ACC112 (cell line): ENCODE measurements at regions not wholly inside any gene's neighbourhood (a gene's known extent, or its start where the extent isn't known, plus 50 kb on each side); places are given as distances from the start of the nearest gene placed in this dataset.
A peak's percentile ranks its signal among the peaks of the same experiment; 100 is the strongest.

ENCODE experiments used
- H2AFZ ChIP-seq: fragments of 200-600 bp; sonication (generic); one replicate; pipeline ENCODE4 v1.6.0; 2017; ENCODE audit warnings: antibody characterized with exemption, low read length; ENCODE audit not compliant: unreplicated experiment
- H3K27ac ChIP-seq: fragments of 200-600 bp; sonication (generic); 2 replicates; pipeline ENCODE4 v1.5.1; 2014; ENCODE audit warnings: low read depth, mild to moderate bottlenecking, antibody characterized with exemption, low read length, moderate library complexity
- H3K27me3 ChIP-seq: fragments of 200-600 bp; sonication (generic); 2 replicates; pipeline ENCODE4 v1.6.1; 2014; ENCODE audit warnings: mild to moderate bottlenecking, antibody characterized with exemption, low read length, moderate library complexity, mixed read lengths; ENCODE audit not compliant: insufficient read depth
- H3K36me3 ChIP-seq: fragments of 200-600 bp; sonication (generic); 2 replicates; pipeline ENCODE4 v1.6.1; 2016; ENCODE audit warnings: mild to moderate bottlenecking, antibody characterized with exemption, low read length, moderate library complexity, mixed read lengths; ENCODE audit not compliant: insufficient read depth
- H3K4me1 ChIP-seq: fragments of 200-600 bp; sonication (generic); one replicate; pipeline ENCODE4 v1.6.1; 2016; ENCODE audit warnings: low read length, mixed read lengths; ENCODE audit not compliant: insufficient read depth, unreplicated experiment, control insufficient read depth
- H3K4me3 ChIP-seq: fragments of 200-600 bp; sonication (generic); 2 replicates; pipeline ENCODE4 v1.5.1; 2014; ENCODE audit warnings: mild to moderate bottlenecking, low read depth, low read length
- H3K79me2 ChIP-seq: fragments of 200-600 bp; sonication (generic); one replicate; pipeline ENCODE4 v1.6.0; 2016; ENCODE audit warnings: low read length; ENCODE audit not compliant: control insufficient read depth, unreplicated experiment, insufficient read depth

DNA sequence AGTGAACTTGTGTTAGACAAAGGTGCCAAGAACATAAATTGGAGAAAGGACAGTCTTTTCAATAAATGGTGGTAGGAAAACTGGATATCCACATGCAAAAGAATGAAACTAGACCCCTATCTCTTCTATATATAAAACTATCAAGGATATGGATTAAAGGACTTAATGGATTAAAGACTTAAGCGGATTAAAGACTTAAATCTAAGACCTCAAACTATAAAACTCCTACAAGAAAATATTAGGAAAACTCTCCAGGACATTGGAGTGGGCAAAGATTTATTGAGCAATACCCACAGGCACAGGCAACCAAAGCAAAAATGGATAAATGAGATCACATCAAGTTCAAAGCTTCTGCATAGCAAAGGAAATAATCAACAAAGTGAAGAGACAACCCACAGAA is 242.9 kb upstream of the MEOX2 start:
- Histone ChIP-seq H3K27ac (no peak overlapping the region), H2AFZ (no peak overlapping the region), H3K36me3 (no peaks in the 10 kb centered on the region), H3K4me1 (no peaks in the 10 kb centered on the region), H3K27me3 (no peaks in the 10 kb centered on the region), H3K79me2 (no peaks in the 10 kb centered on the region), H3K4me3 (no peak overlapping the region)

- H3K27me3 ChIP-seq = no peaks in the 10 kb centered on the region
- no peak overlapping the region for H2AFZ ChIP-seq
- no peaks in the 10 kb centered on the region for H3K79me2 ChIP-seq
- H3K4me3 ChIP-seq = no peak overlapping the region
- H3K36me3 ChIP-seq = no peaks in the 10 kb centered on the region
- peaks cover 7% of the 10 kb centered on the region for H3K4me1 ChIP-seq
- no peak overlapping the region for H3K27ac ChIP-seq
Observed at GRCh38 chr7:15925608-15926007, 239.1 kb upstream of the MEOX2 start.

DNA sequence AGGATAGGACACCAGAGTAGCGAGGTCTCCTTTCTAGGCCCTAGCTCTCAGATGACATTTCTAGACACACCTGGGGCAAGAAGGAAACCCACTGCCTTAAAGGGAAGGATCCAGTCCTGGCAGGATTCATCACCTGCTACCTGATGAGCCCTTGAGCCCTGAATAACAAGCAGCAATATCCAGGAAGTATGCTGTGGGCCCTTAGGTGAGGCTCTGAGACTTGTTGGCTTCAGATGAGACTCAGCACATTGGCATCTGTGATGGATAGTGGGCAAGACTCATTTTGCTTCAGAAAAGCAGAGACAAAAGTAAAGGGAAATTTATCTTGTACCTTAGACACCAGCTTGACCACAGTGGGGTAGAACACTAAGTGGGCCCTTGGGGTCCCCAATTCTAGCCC is 238.4 kb upstream of the MEOX2 start:
- H3K4me1 ChIP-seq = peaks cover 7% of the 10 kb centered on the region
- no peak overlapping the region for H3K27ac ChIP-seq
- no peaks in the 10 kb centered on the region for H3K36me3 ChIP-seq
- no peaks in the 10 kb centered on the region for H3K27me3 ChIP-seq
- no peak overlapping the region for H2AFZ ChIP-seq
- no peak overlapping the region for H3K4me3 ChIP-seq
- no peaks in the 10 kb centered on the region for H3K79me2 ChIP-seq

- no peaks in the 10 kb centered on the region for H3K79me2 ChIP-seq
- H3K27me3 ChIP-seq = no peaks in the 10 kb centered on the region
- no peak overlapping the region for H2AFZ ChIP-seq
- no peak overlapping the region for H3K4me3 ChIP-seq
- H3K27ac ChIP-seq = peak overlapping the region; percentile 31; the same call in 1 of the 2 replicates
- peaks cover 10% of the 10 kb centered on the region for H3K4me1 ChIP-seq
- H3K36me3 ChIP-seq = 0 out of 2 replicates have a peak, but pooled peaks cover 2% of the 10 kb centered on the region
Observed at GRCh38 chr7:15922002-15922401, 235.5 kb upstream of the MEOX2 start.

GRCh38 chr7:15921576-15921975 is 235.1 kb upstream of the MEOX2 start:
- peak overlapping the region; percentile 64 for H2AFZ ChIP-seq
- peaks cover 14% of the 10 kb centered on the region for H3K4me1 ChIP-seq
- 0 out of 2 replicates have a peak, but pooled peaks cover 2% of the 10 kb centered on the region for H3K36me3 ChIP-seq
- H3K27me3 ChIP-seq = no peaks in the 10 kb centered on the region
- H3K4me3 ChIP-seq = peak overlapping the region; percentile 66
- H3K79me2 ChIP-seq = no peaks in the 10 kb centered on the region
- peak overlapping the region; percentile 70 for H3K27ac ChIP-seq

DNA sequence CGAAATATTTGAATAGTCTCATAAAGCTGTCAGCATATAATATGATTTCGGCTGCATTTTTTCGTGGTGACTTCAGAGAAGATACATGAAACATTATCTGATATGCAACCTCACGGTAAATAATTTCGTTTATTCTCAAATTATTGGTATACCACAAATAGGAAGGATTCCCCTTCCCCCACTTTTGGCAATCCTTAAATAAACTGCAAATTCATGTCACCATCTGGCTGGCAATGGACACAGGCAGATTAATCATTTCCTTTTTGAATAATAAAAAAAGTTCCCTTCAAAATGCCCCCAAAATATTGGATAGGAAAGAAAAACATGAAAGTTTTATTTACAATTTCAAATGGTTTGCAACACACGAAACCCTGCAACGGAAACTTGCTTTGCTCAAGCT is 234.5 kb upstream of the MEOX2 start:
- Histone ChIP-seq H2AFZ (no peak overlapping the region), H3K27ac (peak overlapping the region; percentile 70), H3K4me1 (peaks cover 20% of the 10 kb centered on the region), H3K79me2 (no peaks in the 10 kb centered on the region), H3K36me3 (0 out of 2 replicates have a peak, but pooled peaks cover 2% of the 10 kb centered on the region), H3K27me3 (no peaks in the 10 kb centered on the region), H3K4me3 (peak overlapping the region; percentile 66)

GRCh38 chr7:15916681-15917380 is 230.3 kb upstream of the MEOX2 start:
- H3K36me3 ChIP-seq = 0 out of 2 replicates have a peak, but pooled peaks cover 2% of the 10 kb centered on the region
- H2AFZ ChIP-seq = peak overlapping the region; percentile 73
- no peaks in the 10 kb centered on the region for H3K27me3 ChIP-seq
- peaks cover 18% of the 10 kb centered on the region for H3K4me1 ChIP-seq
- peak overlapping the region; percentile 37 for H3K27ac ChIP-seq
- peak overlapping the region; percentile 69 for H3K4me3 ChIP-seq
- H3K79me2 ChIP-seq = no peaks in the 10 kb centered on the region

DNA sequence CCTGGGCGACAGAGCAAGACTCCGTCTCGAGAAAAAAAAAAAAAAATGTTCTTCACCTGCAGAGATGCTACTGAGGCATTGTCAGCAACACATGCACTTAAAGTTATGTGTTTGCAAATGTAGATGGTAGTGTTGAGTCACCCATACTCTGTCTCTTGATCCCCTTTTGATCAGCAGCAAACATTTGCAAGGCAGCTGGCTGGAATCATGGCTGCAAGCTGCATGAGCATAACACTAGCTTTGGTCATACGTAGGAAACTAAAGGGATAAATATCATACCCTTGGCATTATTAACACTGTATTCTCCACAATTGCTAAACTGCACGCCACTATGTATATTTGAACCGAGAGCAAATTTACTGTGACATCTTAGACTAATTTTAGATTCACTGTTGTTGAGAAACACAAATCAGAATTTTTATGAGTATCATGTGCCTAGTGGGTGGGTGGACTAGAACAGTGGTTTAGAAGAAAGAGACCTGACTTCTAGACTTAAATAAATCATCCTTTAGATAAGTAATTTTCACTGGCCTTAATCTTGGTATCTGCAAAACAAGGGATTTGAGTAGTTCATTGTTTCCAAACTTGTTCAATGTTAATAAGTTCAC is 229.3 kb upstream of the MEOX2 start:
- H2AFZ ChIP-seq = peak overlapping the region; percentile 73
- H3K27me3 ChIP-seq = no peaks in the 10 kb centered on the region
- H3K27ac ChIP-seq = no peak overlapping the region
- H3K36me3 ChIP-seq = 0 out of 2 replicates have a peak, but pooled peaks cover 2% of the 10 kb centered on the region
- peaks cover 16% of the 10 kb centered on the region for H3K4me1 ChIP-seq
- no peak overlapping the region for H3K4me3 ChIP-seq
- H3K79me2 ChIP-seq = no peaks in the 10 kb centered on the region

- Histone ChIP-seq H3K36me3 (0 out of 2 replicates have a peak, but pooled peaks cover 2% of the 10 kb centered on the region), H3K4me3 (no peak overlapping the region), H3K4me1 (peaks cover 16% of the 10 kb centered on the region), H3K27me3 (no peaks in the 10 kb centered on the region), H3K79me2 (no peaks in the 10 kb centered on the region), H3K27ac (no peak overlapping the region), H2AFZ (no peak overlapping the region)
Observed at GRCh38 chr7:15914611-15915010, 228.1 kb upstream of the MEOX2 start.

- no peak overlapping the region for H3K27ac ChIP-seq
- H3K36me3 ChIP-seq = no peaks in the 10 kb centered on the region
- no peaks in the 10 kb centered on the region for H3K4me1 ChIP-seq
- no peaks in the 10 kb centered on the region for H3K27me3 ChIP-seq
- H2AFZ ChIP-seq = no peak overlapping the region
- H3K79me2 ChIP-seq = no peaks in the 10 kb centered on the region
- no peak overlapping the region for H3K4me3 ChIP-seq
Observed at GRCh38 chr7:15906436-15906835, 220.0 kb upstream of the MEOX2 start.
